Neural cell (in vitro differentiated cells): ENCODE measurements at regions not wholly inside any gene's neighbourhood (a gene's known extent, or its start where the extent isn't known, plus 50 kb on each side); places are given as distances from the start of the nearest gene placed in this dataset.

Source experiments
- H2AFZ ChIP-seq: fragments of 200-600, 300-800 bp; sonication (generic), shearing (Covaris generic); 2 replicates; pipeline ENCODE4 v1.6.0; 2014; ENCODE audit warnings: low read depth, mild to moderate bottlenecking, antibody characterized with exemption, low read length, moderate library complexity
- H3F3A ChIP-seq: fragments of 200-600 bp; shearing (Covaris generic); 2 replicates; pipeline ENCODE4 v1.6.1; 2016; ENCODE audit warnings: mild to moderate bottlenecking, moderate library complexity, mixed read lengths, antibody characterized with exemption, low read length; ENCODE audit not compliant: insufficient read depth, poor library complexity, severe bottlenecking
- H3K27ac ChIP-seq: fragments of 200-600, 300-800 bp; sonication (generic), shearing (Covaris generic); 2 replicates; pipeline ENCODE4 v1.5.1; 2014; ENCODE audit warnings: mild to moderate bottlenecking, low read length, moderate library complexity
- H3K27me3 ChIP-seq: fragments of 300-800, 200-600 bp; sonication (generic), shearing (Covaris generic); 2 replicates; pipeline ENCODE4 v1.6.0; 2014; ENCODE audit warnings: mild to moderate bottlenecking, low read depth, low read length, moderate library complexity; ENCODE audit not compliant: insufficient read depth
- H3K36me3 ChIP-seq: fragments of 300-800, 200-600 bp; sonication (generic), shearing (Covaris generic); 2 replicates; pipeline ENCODE4 v1.5.1; 2014; ENCODE audit warnings: mild to moderate bottlenecking, antibody characterized with exemption, low read length, moderate library complexity; ENCODE audit not compliant: insufficient read depth
- H3K4me2 ChIP-seq: fragments of 300-800, 200-600 bp; sonication (generic), shearing (Covaris generic); 2 replicates; pipeline ENCODE4 v1.6.0; 2014; ENCODE audit warnings: mild to moderate bottlenecking, low read length
- H3K4me3 ChIP-seq: fragments of 300-800, 200-600 bp; sonication (generic), shearing (Covaris generic); 2 replicates; pipeline ENCODE4 v1.5.1; 2014; ENCODE audit warnings: mild to moderate bottlenecking, low read length, moderate library complexity
- H3K79me2 ChIP-seq: fragments of 200-600 bp; shearing (Covaris generic); replicated peaks from 2 replicates; pipeline ENCODE4 v1.6.0; 2014; ENCODE audit warnings: mild to moderate bottlenecking, low read length, moderate library complexity; ENCODE audit not compliant: insufficient read depth
- H3K9ac ChIP-seq: fragments of 300-800, 200-600 bp; sonication (generic), shearing (Covaris generic); 2 replicates; pipeline ENCODE4 v1.6.1; 2016; ENCODE audit warnings: mild to moderate bottlenecking, low read length, mixed read lengths
- H3K9me2 ChIP-seq: fragments of 200-600 bp; shearing (Covaris generic); 2 replicates; pipeline ENCODE4 v1.6.1; 2016; ENCODE audit warnings: mild to moderate bottlenecking, low read length, mixed read lengths; ENCODE audit not compliant: insufficient read depth
- H3K9me3 ChIP-seq: fragments of 200-600, 300-800 bp; sonication (generic), shearing (Covaris generic); 2 replicates; pipeline ENCODE4 v1.6.1; 2016; ENCODE audit warnings: mild to moderate bottlenecking, mixed run types, low read length, moderate library complexity, mixed read lengths
- H4K20me1 ChIP-seq: fragments of 200-600 bp; shearing (Covaris generic); 2 replicates; pipeline ENCODE4 v1.6.1; 2016; ENCODE audit warnings: mild to moderate bottlenecking, mixed run types; ENCODE audit not compliant: insufficient read depth
- EP300 ChIP-seq: fragments of 450-650 bp; conservative IDR thresholded peaks from 2 replicates; pipeline ENCODE4 v1.6.1; 2014; ENCODE audit warnings: antibody characterized with exemption, mild to moderate bottlenecking, moderate library complexity; ENCODE audit not compliant: poor library complexity, severe bottlenecking
- EZH2 ChIP-seq: fragments of 200-600, 300-800 bp; shearing (Covaris generic), sonication (generic); IDR thresholded peaks from 2 replicates; pipeline ENCODE4 v1.6.1; 2014; ENCODE audit warnings: antibody characterized with exemption, low read length, borderline replicate concordance, mild to moderate bottlenecking; ENCODE audit not compliant: insufficient read depth, poor library complexity, severe bottlenecking
- MXI1 ChIP-seq: fragments of 450-650 bp; conservative IDR thresholded peaks from 2 replicates; pipeline ENCODE4 v1.6.1; 2014; ENCODE audit warnings: antibody characterized with exemption, mild to moderate bottlenecking; ENCODE audit not compliant: poor library complexity, severe bottlenecking
- POLR2AphosphoS5 ChIP-seq: IDR thresholded peaks from 2 replicates; pipeline ENCODE4 v1.6.1; 2012
- RAD21 ChIP-seq: fragments of 450-650 bp; conservative IDR thresholded peaks from 2 replicates; pipeline ENCODE4 v1.6.1; 2014; ENCODE audit warnings: antibody characterized with exemption, mild to moderate bottlenecking, moderate library complexity
- SMC3 ChIP-seq: fragments of 450-650 bp; conservative IDR thresholded peaks from 2 replicates; pipeline ENCODE4 v1.6.1; 2014; ENCODE audit warnings: antibody characterized with exemption, mild to moderate bottlenecking, moderate library complexity; ENCODE audit not compliant: poor library complexity
- TAF1 ChIP-seq: IDR thresholded peaks from 2 replicates; pipeline ENCODE4 v1.6.1; 2012; ENCODE audit warnings: low read depth
- TF ChIP-seq, protein P1 (sequence below): IDR thresholded peaks from 2 replicates; pipeline ENCODE4 v1.6.1; 2012; ENCODE audit warnings: borderline replicate concordance
- TF ChIP-seq, protein P2 (sequence below): fragments of 450-650 bp; IDR thresholded peaks from 2 replicates; pipeline ENCODE4 v1.5.1; 2014; ENCODE audit warnings: antibody characterized with exemption, mild to moderate bottlenecking, moderate library complexity; ENCODE audit not compliant: poor library complexity, severe bottlenecking

DNA sequence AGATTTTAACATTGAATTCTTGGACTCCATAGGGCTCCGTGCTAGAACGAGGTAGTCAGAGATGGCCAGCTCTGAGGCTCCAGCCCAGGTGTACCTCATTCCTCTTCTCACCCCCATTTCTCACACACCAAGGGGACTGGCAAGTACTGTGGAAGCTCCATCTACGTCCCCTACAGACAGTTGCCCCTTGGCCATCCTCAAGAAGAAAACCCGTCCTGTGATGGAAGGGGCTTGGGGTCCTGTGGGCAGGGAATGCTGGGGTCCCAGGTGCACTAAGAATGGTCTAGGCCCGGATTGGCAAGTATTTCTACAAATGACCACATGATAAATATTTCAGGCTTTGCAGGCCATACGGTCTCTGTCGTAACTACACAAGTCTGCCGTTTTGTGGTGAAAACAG lies 110.3 kb downstream of the PDCL3 start:
- Histone ChIP-seq H3K36me3 (no peaks in the 10 kb centered on the region), H3K27me3 (no peaks in the 10 kb centered on the region), H4K20me1 (no peaks in the 10 kb centered on the region), H2AFZ (no peak overlapping the region), H3F3A (no peaks in the 10 kb centered on the region), H3K9ac (no peak overlapping the region), H3K4me3 (no peak overlapping the region), H3K79me2 (no peaks in the 10 kb centered on the region), H3K27ac (no peak overlapping the region), H3K4me2 (no peak overlapping the region), H3K9me3 (no peaks in the 10 kb centered on the region), H3K9me2 (no peaks in the 10 kb centered on the region)
- no peak for TF ChIP-seq EZH2
- no peak for TF ChIP-seq MXI1
- no peak for TF ChIP-seq SMC3
- TF ChIP-seq, protein P1, sequence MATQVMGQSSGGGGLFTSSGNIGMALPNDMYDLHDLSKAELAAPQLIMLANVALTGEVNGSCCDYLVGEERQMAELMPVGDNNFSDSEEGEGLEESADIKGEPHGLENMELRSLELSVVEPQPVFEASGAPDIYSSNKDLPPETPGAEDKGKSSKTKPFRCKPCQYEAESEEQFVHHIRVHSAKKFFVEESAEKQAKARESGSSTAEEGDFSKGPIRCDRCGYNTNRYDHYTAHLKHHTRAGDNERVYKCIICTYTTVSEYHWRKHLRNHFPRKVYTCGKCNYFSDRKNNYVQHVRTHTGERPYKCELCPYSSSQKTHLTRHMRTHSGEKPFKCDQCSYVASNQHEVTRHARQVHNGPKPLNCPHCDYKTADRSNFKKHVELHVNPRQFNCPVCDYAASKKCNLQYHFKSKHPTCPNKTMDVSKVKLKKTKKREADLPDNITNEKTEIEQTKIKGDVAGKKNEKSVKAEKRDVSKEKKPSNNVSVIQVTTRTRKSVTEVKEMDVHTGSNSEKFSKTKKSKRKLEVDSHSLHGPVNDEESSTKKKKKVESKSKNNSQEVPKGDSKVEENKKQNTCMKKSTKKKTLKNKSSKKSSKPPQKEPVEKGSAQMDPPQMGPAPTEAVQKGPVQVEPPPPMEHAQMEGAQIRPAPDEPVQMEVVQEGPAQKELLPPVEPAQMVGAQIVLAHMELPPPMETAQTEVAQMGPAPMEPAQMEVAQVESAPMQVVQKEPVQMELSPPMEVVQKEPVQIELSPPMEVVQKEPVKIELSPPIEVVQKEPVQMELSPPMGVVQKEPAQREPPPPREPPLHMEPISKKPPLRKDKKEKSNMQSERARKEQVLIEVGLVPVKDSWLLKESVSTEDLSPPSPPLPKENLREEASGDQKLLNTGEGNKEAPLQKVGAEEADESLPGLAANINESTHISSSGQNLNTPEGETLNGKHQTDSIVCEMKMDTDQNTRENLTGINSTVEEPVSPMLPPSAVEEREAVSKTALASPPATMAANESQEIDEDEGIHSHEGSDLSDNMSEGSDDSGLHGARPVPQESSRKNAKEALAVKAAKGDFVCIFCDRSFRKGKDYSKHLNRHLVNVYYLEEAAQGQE: no peak
- TF ChIP-seq POLR2AphosphoS5: no peak
- no peak for TF ChIP-seq EP300
- TF ChIP-seq RAD21: no peak
- no peak for TF ChIP-seq TAF1
- TF ChIP-seq, protein P2, sequence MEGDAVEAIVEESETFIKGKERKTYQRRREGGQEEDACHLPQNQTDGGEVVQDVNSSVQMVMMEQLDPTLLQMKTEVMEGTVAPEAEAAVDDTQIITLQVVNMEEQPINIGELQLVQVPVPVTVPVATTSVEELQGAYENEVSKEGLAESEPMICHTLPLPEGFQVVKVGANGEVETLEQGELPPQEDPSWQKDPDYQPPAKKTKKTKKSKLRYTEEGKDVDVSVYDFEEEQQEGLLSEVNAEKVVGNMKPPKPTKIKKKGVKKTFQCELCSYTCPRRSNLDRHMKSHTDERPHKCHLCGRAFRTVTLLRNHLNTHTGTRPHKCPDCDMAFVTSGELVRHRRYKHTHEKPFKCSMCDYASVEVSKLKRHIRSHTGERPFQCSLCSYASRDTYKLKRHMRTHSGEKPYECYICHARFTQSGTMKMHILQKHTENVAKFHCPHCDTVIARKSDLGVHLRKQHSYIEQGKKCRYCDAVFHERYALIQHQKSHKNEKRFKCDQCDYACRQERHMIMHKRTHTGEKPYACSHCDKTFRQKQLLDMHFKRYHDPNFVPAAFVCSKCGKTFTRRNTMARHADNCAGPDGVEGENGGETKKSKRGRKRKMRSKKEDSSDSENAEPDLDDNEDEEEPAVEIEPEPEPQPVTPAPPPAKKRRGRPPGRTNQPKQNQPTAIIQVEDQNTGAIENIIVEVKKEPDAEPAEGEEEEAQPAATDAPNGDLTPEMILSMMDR: no peak

DNA sequence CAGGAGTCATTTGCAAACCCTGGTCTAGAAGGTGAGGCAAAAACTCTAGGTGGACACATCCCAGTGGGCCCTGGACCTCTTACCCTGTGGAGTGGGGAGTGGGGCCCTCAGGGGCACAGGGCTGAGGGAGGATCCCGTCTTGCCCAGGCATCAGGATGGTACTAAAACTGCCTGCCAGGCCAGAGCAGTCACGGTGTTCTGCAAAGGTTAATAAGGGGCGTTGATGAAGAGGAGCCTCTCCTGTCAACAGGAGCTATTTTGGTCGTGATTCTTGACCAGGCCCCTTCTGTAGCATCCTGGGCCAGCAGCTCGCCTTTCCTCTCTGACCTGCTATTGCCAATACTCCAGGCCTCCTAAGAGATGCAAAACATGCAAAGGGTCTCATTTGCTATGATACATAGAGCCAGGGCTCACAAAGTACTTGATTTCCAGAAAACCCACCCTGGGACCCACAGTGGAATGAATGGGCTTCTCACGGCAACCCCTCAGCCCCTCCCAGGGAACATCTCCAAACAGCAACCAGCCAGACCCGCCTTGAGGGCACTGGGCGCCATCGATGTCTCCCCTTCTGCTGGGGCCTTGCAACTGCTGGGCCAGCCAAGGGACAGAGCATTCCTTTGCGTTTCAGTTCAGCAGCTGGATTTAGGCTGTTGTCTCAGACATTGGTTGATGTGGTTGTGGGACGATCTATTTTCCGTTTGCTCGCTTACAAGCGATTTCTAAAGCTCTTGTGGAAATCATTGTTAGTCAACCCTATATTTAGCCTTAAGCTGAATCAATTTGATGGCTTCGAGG lies 111.1 kb downstream of the PDCL3 start:
- Histone ChIP-seq H3K4me3 (no peak overlapping the region), H3K79me2 (no peaks in the 10 kb centered on the region), H3K36me3 (no peaks in the 10 kb centered on the region), H3K9me2 (no peaks in the 10 kb centered on the region), H3K27ac (no peak overlapping the region), H4K20me1 (no peaks in the 10 kb centered on the region), H3K9me3 (no peaks in the 10 kb centered on the region), H2AFZ (no peak overlapping the region), H3F3A (no peaks in the 10 kb centered on the region), H3K4me2 (no peak overlapping the region), H3K9ac (no peak overlapping the region), H3K27me3 (no peaks in the 10 kb centered on the region)
- no peak for TF ChIP-seq RAD21
- TF ChIP-seq EP300: no peak
- no peak for TF ChIP-seq MXI1
- TF ChIP-seq EZH2: no peak
- TF ChIP-seq TAF1: no peak
- TF ChIP-seq SMC3: no peak
- TF ChIP-seq, protein P1: no peak
- no peak for TF ChIP-seq POLR2AphosphoS5
